NT2/D1 (cell line): ENCODE measurements at regions not wholly inside any gene's neighbourhood (a gene's known extent, or its start where the extent isn't known, plus 50 kb on each side); places are given as distances from the start of the nearest gene placed in this dataset.

Experiments
- SUZ12 ChIP-seq: IDR thresholded peaks from 2 replicates; pipeline ENCODE4 v1.6.1; 2011; ENCODE audit not compliant: insufficient read length, insufficient read depth; ENCODE audit errors: extremely low read depth
- ZNF274 ChIP-seq: IDR thresholded peaks from 2 replicates; pipeline ENCODE4 v1.6.1; 2011; ENCODE audit warnings: mild to moderate bottlenecking, low read depth, low read length

GRCh38 chr18:28684746-28685355 lies 507.9 kb upstream of the CDH2 start:
- TF ChIP-seq ZNF274 = no peak
- TF ChIP-seq SUZ12 = no peak
